ENCODE measurements at regions not wholly inside any gene's neighbourhood (a gene's known extent, or its start where the extent isn't known, plus 50 kb on each side); places are given as distances from the start of the nearest gene placed in this dataset.

GRCh38 chr20:20835897-20836296 lies 123.5 kb upstream of the RALGAPA2 start:
- DNase-seq (ENCODE audit: insufficient read length, low spot score) = no peak
- no peak for FAIRE-seq

DNA sequence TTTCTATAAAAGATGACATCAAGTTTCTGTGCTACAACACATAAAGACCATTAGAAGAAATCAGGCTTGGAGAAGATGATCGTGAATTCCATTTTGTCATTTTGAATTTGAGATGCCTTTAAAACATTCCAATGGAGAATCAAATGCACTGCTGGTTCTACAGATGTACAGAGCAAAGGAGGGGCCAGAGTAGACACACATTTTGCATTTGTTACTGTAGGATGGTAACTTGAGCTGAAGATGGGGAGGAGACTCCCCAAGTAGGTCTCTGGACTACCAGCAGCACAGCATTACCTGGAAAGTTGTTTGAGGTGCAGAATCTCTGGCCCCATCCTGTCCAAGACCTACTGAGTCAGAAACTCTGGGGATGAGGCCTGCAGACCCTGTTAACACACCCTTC lies 121.6 kb upstream of the RALGAPA2 start:
- DNase-seq (ENCODE audit: insufficient read length, low spot score) (no peak), FAIRE-seq (no peak)

- DNase-seq (ENCODE audit: insufficient read length, low spot score) (no peak), FAIRE-seq (no peak)
Observed at GRCh38 chr20:20832715-20833114, 120.3 kb upstream of the RALGAPA2 start.

DNA sequence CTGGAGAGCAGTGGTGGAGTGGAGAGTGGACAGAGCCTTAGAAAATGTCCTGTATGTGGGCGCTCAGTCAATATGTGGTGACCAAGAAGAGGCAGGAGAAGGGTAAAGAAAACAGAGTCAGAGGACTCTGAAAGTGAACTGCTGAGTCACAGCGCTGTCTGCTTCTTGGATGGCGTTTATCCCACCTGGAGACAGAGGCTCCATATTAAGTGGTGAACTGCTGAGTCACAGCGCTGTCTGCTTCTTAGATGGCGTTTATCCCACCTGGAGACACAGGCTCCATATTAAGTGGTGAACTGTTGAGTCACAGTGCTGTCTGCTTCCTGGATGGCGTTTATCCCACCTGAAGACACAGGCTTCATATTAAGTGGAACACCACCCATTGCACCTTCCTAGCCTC lies 119.3 kb upstream of the RALGAPA2 start:
- FAIRE-seq = no peak
- no peak for DNase-seq (ENCODE audit: insufficient read length, low spot score)

GRCh38 chr20:20829681-20830080 lies 117.2 kb upstream of the RALGAPA2 start:
- FAIRE-seq (no peak), DNase-seq (ENCODE audit: insufficient read length, low spot score) (no peak)

DNA sequence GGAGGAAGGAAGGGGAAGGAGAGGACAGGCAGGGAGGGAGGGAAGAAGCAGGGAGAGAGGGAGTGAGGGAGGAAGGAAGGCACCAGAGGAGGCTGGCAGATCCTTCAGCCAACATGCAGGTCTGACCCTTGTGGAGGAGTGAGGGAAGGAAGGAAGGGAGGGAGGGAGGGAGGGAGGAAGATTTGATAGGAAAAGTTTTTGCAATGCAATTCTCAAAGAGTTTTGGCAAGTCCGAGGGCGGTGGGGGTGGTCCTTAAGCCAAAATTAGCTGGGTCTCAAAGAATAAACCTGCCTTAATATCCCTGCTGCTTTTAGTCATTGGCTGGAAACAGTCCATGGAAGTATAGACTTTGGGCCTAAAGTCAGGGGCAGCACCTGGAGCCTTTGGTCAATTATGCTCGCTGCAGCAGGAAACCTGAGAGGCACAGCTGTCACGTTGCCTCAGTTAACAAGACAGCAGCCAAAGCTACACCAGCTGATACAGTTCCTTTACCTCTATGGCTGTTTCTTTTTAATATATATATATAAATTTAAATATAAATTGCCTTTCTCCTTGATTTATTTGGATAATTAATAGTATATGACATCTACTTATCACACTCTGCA lies 115.7 kb upstream of the RALGAPA2 start:
- no peak for DNase-seq (ENCODE audit: insufficient read length, low spot score)
- FAIRE-seq = no peak

DNA sequence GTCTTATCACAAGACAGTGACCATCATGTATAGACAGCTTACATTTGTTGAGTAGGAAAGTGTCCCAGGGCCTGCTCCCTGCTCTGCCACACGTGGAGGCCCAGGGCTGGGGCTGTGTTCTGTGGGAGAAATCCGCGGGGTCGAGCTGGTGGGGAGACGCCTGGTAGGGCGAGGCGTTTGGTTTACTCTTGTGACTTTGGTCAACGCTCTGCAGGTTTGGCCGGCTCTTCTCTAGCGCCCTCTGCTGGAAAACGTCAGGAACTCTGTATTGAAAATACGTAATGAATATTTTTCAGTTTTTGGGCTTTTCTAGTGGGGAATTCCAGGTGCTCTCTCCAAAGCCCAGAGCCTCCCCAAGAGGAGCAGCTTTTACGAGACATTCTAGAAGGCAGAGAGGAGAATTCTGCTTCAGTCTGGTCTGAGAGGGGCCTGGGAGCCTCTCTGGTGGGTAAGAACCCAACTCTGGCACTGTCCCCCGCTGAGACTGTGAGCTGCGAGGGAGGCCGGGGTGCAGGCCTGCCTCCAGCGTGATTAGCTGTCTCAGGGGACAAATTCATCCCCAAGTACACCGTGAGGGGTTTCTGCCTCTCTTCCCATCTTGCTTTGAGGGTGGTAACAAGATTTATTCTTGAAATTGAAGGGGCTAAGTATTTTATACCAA lies 112.6 kb upstream of the RALGAPA2 start:
- peak; percentile 18 for FAIRE-seq
- peak; percentile 48 for DNase-seq (ENCODE audit: insufficient read length, low spot score)

DNA sequence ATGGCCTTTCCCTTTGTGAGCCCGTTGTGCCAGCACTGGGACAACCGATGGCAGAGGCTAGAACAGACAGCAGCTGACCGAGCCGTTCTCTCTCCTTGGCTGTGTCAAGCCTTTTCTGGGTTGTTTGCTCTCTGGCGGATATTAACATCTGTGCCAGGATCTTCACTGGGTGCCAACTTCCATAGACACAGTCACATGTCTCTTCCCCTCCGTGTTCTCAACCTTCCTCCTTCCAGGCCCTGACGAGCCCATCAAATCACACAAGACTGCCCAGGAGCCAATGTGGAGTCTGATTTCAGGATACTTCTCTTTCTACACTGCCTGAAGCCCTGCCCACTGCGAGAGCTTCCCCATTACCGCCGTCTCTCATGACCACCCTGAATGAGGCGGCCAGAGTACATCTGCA lies 111.0 kb upstream of the RALGAPA2 start:
- FAIRE-seq (no peak), DNase-seq (ENCODE audit: insufficient read length, low spot score) (no peak)

DNA sequence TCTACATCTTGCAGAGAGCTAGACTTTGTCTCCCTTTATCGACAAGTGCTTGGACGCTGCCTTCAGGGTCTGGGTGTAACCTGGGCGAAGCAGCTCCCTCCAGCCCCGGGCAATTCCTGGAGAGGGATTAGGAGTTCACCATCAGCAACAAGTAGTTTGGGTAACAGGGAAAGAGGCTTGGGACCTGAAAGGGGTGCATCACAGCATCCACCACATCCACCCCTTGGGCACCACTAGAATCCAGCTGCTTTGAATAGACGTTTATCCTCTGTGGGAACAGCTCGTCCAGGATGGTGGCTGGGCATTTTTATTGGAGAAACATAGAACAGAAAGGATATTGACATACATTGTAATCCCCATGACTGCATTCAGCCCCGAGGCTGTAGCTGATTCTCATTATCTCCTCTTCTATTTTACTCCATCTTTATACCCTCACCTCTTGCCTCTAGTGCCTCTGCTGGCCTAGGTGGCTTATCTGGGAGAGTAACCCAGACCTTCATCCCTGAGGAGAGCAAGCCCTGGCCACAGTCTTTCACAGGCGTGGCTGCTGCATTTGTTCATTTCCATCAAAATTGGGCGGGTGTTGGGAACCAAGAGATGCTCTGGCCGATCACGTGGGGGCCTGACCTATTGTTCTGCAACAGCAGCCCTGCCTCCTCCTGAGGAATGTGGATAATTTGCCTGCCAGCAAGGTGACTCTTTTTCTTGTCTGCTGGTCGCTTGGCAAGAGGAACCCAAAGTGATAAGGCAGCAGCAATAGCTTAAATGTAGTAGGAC lies 109.2 kb upstream of the RALGAPA2 start:
- FAIRE-seq (no peak), DNase-seq (ENCODE audit: insufficient read length, low spot score) (no peak)

DNA sequence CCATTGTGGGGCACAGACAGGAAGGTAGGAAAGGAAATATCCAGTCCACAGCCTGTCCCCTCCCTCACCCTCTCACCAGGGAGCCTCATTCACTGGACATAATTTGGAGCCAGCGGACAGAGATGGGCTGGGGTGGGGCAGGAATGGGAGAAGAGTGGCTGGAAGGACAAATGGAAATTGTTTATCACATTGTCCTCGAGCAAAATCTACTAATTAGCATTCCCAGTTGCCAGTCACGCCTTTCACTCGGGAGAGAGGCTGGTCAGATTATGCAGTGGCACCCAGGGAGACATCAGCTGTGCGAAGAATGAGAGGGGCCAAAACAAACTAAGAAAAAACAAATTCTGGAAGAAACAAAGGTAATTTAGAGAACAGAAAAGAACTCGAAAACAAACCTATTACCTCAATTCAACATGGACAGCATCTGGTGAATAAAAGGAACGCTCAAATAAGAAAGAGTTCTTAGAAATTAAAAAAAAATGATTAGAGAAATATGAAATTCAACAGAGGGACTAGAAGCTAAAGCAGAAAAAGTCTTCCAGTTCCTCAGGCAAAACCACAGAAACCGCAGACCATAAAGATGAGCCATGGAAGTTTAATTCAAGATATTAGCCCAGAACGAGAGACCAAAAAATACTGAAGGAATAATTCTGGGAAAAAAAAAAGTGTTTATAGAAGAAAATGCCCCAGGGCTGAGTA lies 108.5 kb upstream of the RALGAPA2 start:
- no peak for FAIRE-seq
- no peak for DNase-seq (ENCODE audit: insufficient read length, low spot score)

- DNase-seq (ENCODE audit: insufficient read length, low spot score) = no peak
Observed at GRCh38 chr20:20820104-20820503, 107.7 kb upstream of the RALGAPA2 start.

GRCh38 chr20:20816969-20817755 lies 104.7 kb upstream of the RALGAPA2 start:
- no peak for FAIRE-seq
- no peak for DNase-seq (ENCODE audit: insufficient read length, low spot score)

More at GRCh38 chr20:20820104-20820503, 107.7 kb upstream of the RALGAPA2 start:
- FAIRE-seq = no peak

DNA sequence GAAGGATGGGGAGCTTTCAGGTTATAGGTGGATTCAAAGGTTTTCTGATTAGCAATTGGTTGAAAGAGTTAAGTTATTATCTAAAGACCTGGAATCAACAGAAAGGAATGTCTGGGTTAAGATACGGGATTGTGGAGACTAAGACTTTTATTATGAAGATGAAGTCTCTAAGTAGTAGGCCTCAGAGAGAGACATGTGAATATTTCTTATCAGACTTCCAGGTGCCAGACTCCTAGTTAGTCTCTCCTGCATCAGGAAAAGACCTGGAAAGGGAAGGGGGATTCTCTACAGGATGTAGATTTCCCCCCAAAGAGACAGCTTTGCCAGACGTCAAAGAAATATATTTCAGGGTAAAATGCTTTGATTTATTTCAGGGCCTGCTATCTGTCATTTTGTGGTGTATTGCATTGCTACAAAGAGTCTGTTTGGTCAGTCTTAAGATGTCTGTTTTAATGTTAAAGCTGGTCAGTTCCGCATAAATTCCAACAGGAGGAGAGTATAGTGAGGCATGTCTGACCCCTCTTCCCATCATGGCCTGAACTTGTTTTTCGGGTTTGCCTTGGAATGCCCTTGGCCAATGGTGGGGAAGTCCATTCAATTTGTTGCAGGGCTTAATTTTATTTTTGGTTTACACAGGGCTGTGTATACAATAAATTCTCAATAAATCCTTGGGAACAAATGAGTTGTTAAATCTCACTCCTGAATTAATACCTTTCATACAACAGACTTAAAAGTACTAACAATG lies 103.4 kb upstream of the RALGAPA2 start:
- DNase-seq (ENCODE audit: insufficient read length, low spot score) = no peak
- no peak for FAIRE-seq

GRCh38 chr20:20814685-20815084 lies 102.2 kb upstream of the RALGAPA2 start:
- FAIRE-seq (no peak), DNase-seq (ENCODE audit: insufficient read length, low spot score) (no peak)

DNA sequence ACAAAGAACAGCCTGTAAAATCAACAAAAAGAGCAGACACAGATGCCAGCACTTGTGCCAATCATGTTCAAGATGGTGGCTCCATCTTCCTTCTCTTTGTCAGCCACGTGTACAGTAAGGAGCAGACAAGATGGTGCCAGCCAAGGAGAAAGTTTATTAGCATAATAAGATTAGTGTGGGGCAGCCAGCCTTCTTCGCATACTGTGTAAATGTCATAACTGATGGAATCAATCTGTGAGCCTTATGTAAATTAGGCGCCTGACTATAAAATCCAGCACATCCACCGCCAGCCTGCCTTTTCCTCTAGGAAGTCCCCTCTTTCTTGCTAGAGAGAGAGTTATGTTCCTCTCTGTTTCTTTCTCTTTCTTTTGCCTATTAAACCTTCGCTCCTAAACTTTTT lies 99.7 kb upstream of the RALGAPA2 start:
- no peak for DNase-seq (ENCODE audit: insufficient read length, low spot score)
- FAIRE-seq = no peak

- FAIRE-seq (no peak), DNase-seq (ENCODE audit: insufficient read length, low spot score) (no peak)
Observed at GRCh38 chr20:20808016-20808415, 95.6 kb upstream of the RALGAPA2 start.

GRCh38 chr20:20806121-20807095 lies 94.0 kb upstream of the RALGAPA2 start:
- FAIRE-seq = no peak

GRCh38 chr20:20803011-20803410 lies 90.6 kb upstream of the RALGAPA2 start:
- no peak for FAIRE-seq

More at GRCh38 chr20:20806121-20807095, 94.0 kb upstream of the RALGAPA2 start:
- no peak for DNase-seq (ENCODE audit: insufficient read length, low spot score)

DNA sequence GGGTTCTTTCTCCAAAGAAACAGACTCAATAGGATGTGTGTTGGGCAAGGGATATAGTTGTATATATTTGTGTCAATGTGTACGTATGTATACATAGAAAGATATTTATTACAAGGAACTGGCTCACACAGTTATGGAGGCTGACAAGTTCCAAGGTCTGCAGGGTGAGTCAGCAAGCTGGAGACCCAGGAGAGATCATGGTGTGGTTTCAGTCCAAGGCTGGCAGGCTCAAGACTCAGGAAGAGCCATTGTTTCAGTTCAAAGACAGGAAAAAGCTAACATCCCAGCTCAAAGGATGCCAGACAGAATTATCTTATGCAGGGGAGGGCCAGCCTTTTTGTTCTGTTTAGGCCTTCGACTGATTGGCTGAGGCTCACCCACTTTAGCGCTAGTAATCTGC lies 89.9 kb upstream of the RALGAPA2 start:
- DNase-seq (ENCODE audit: insufficient read length, low spot score) = no peak

More at GRCh38 chr20:20803011-20803410, 90.6 kb upstream of the RALGAPA2 start:
- DNase-seq (ENCODE audit: insufficient read length, low spot score) = no peak

More for the DNA sequence above, 89.9 kb upstream of the RALGAPA2 start:
- no peak for FAIRE-seq
